CD4-positive, alpha-beta T cell (primary cell): ENCODE measurements at regions not wholly inside any gene's neighbourhood (a gene's known extent, or its start where the extent isn't known, plus 50 kb on each side); places are given as distances from the start of the nearest gene placed in this dataset.

ENCODE experiments used
- ATAC-seq: fragments of 200-7000 bp; cut with Tn5 transposase; one replicate; pipeline ENCODE4 v1.10.0; 2022; ENCODE audit warnings: mild to moderate bottlenecking; ENCODE audit not compliant: poor library complexity
- CTCF ChIA-PET: fragments of 350-600 bp; sonication (Branson Sonifier 250); formaldehyde crosslinking; loops from one replicate; lab custom pipeline; 2021; ENCODE audit warnings: antibody characterized with exemption, inconsistent platforms; lab: Charles Lee
- POLR2A ChIA-PET: fragments of 350-600 bp; sonication (Branson Sonifier 250); formaldehyde crosslinking; loops from one replicate; lab custom pipeline; 2021; ENCODE audit warnings: antibody characterized with exemption, inconsistent platforms; lab: Charles Lee
- DNase-seq, 14 experiments: peaks; one replicate each; pipeline ENCODE4 v3.0.0-alpha.2; 2013 to 2020; ENCODE audit warnings: mixed read lengths in 2 of 14
- H3K27ac ChIP-seq, 2 donors: one replicate each; pipeline versions ENCODE4 v1.5.1 to v1.7.0; 2013; ENCODE audit warnings: low read length in 2 of 2, low read depth in 1 of 2, mild to moderate bottlenecking in 1 of 2
- H3K27me3 ChIP-seq, 2 experiments: 1 replicate in 1 of 2; 2 replicates in 1 of 2; pipeline versions ENCODE4 v1.6.1 to v1.7.0; 2013; ENCODE audit warnings: low read length in 2 of 2, control low read depth in 1 of 2, mild to moderate bottlenecking in 1 of 2, moderate library complexity in 1 of 2; ENCODE audit not compliant: insufficient read depth in 2 of 2, control insufficient read depth in 1 of 2
- H3K36me3 ChIP-seq: one replicate; pipeline ENCODE4 v1.6.1; 2013; ENCODE audit warnings: low read length, control low read depth; ENCODE audit not compliant: insufficient read depth
- H3K4me1 ChIP-seq: one replicate; pipeline ENCODE4 v1.6.1; 2013; ENCODE audit warnings: low read length, control low read depth; ENCODE audit not compliant: insufficient read depth
- H3K4me3 ChIP-seq: one replicate; pipeline ENCODE4 v1.5.1; 2013; ENCODE audit warnings: mild to moderate bottlenecking, low read length, moderate library complexity
- H3K9me3 ChIP-seq, 2 experiments: 1 replicate in 1 of 2; 2 replicates in 1 of 2; pipeline versions ENCODE4 v1.6.1 to v1.7.0; 2013; ENCODE audit warnings: low read length in 2 of 2, mild to moderate bottlenecking in 2 of 2, control low read depth in 1 of 2, moderate library complexity in 1 of 2; ENCODE audit not compliant: control insufficient read depth in 1 of 2, insufficient read depth in 1 of 2
- H3K27ac Mint-ChIP-seq: one replicate; pipeline ENCODE4 v1.8.0; 2020; ENCODE audit warnings: mixed read lengths
- H3K27me3 Mint-ChIP-seq: one replicate; pipeline ENCODE4 v1.8.0; 2021; ENCODE audit warnings: mixed read lengths
- H3K36me3 Mint-ChIP-seq: one replicate; pipeline ENCODE4 v1.8.0; 2021; ENCODE audit warnings: low read depth, mixed read lengths
- H3K4me1 Mint-ChIP-seq: one replicate; pipeline ENCODE4 v1.8.0; 2021; ENCODE audit warnings: low read depth, mixed read lengths
- H3K4me3 Mint-ChIP-seq: one replicate; pipeline ENCODE4 v1.8.0; 2020; ENCODE audit warnings: mild to moderate bottlenecking, mixed read lengths
- H3K9me3 Mint-ChIP-seq: one replicate; pipeline ENCODE4 v1.8.0; 2020; ENCODE audit warnings: mixed read lengths
- intact Hi-C, 2 experiments: fragments of 100-400 bp; cut with DNase I in 1 of 2; cut with micrococcal nuclease in 1 of 2; formaldehyde crosslinking; loops; one replicate each; pipeline versions ENCODE4 v1.15.1 to v1.9.0; 2023 to 2025; cut with DNase I, micrococcal nuclease
- TF ChIP-seq, protein P1 (sequence below): fragments of 200-600 bp; IDR thresholded peaks from one replicate; pipeline ENCODE4 v1.8.0; 2022; ENCODE audit warnings: antibody characterized with exemption, mild to moderate bottlenecking

DNA sequence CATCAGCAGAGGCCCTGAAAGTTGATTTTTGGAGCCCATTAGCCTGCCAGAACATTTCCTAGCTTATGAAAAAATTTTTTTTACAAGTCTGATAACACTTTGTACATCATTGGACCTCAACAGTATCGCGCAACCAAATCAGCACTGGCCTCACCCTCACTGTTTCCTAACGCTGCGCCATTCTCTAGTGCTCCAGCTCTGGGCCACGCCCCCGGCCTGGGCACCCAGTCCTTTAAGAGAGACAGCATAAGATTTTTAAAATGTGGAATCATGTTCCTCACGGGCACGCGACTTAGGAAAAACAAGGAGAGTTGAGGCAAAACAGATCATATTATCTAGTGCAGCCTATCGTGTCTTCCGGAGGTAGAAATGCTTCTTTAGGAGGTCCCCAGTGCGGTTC lies 114.5 kb downstream of the BOD1 start:
- Mint-ChIP-seq H3K27me3 (peaks cover 13% of the 10 kb centered on the region), H3K9me3 (no peaks in the 10 kb centered on the region), H3K4me1 (no peaks in the 10 kb centered on the region), H3K4me3 (no peak overlapping the region), H3K36me3 (no peaks in the 10 kb centered on the region), H3K27ac (no peak overlapping the region)
- TF ChIP-seq, protein P1, sequence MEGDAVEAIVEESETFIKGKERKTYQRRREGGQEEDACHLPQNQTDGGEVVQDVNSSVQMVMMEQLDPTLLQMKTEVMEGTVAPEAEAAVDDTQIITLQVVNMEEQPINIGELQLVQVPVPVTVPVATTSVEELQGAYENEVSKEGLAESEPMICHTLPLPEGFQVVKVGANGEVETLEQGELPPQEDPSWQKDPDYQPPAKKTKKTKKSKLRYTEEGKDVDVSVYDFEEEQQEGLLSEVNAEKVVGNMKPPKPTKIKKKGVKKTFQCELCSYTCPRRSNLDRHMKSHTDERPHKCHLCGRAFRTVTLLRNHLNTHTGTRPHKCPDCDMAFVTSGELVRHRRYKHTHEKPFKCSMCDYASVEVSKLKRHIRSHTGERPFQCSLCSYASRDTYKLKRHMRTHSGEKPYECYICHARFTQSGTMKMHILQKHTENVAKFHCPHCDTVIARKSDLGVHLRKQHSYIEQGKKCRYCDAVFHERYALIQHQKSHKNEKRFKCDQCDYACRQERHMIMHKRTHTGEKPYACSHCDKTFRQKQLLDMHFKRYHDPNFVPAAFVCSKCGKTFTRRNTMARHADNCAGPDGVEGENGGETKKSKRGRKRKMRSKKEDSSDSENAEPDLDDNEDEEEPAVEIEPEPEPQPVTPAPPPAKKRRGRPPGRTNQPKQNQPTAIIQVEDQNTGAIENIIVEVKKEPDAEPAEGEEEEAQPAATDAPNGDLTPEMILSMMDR, result no peak
- Histone ChIP-seq H3K27me3 (peaks cover 0 to 4% of the 10 kb centered on the region in 2 experiments), H3K36me3 (no peaks in the 10 kb centered on the region), H3K27ac (no peak overlapping the region), H3K9me3 (peaks cover 6 to 19% of the 10 kb centered on the region in 2 experiments), H3K4me1 (no peaks in the 10 kb centered on the region), H3K4me3 (no peak overlapping the region)
- ATAC-seq (no peak), DNase-seq (no peak)
- intact Hi-C loops, result no loop called here
- CTCF ChIA-PET, result no interaction called here
- POLR2A ChIA-PET, result no interaction called here

DNA sequence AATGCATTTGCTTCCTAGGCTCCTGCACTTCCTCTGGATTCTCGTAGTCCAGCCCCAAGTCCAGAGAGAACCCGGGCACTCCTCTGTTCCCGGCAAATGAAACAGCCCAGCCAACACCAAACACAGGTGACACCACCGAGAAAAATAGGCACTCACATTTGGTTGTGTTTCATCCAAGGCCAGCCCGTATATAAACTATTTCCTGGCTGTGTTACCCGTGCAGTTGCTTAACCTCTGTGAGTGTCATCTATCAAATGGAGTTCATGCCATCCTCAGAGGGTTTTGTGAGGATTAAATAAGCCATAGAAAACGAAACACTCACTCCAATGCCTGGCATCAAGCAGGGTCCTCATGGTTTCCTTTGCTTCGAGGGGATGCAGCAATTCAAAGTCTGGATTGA lies 115.2 kb downstream of the BOD1 start:
- Histone ChIP-seq H3K9me3 (peaks cover 6 to 19% of the 10 kb centered on the region in 2 experiments), H3K36me3 (no peaks in the 10 kb centered on the region), H3K4me1 (no peaks in the 10 kb centered on the region), H3K27ac (no peak overlapping the region), H3K4me3 (no peak overlapping the region), H3K27me3 (peaks cover 0 to 4% of the 10 kb centered on the region in 2 experiments)
- Mint-ChIP-seq H3K9me3 (no peaks in the 10 kb centered on the region), H3K27me3 (peaks cover 13% of the 10 kb centered on the region), H3K27ac (no peak overlapping the region), H3K36me3 (no peaks in the 10 kb centered on the region), H3K4me1 (no peaks in the 10 kb centered on the region), H3K4me3 (no peak overlapping the region)
- no peak for DNase-seq
- TF ChIP-seq, protein P1, result no peak
- CTCF ChIA-PET, result no interaction called here
- ATAC-seq, result no peak
- POLR2A ChIA-PET, result no interaction called here
- intact Hi-C loops, result no loop called here

DNA sequence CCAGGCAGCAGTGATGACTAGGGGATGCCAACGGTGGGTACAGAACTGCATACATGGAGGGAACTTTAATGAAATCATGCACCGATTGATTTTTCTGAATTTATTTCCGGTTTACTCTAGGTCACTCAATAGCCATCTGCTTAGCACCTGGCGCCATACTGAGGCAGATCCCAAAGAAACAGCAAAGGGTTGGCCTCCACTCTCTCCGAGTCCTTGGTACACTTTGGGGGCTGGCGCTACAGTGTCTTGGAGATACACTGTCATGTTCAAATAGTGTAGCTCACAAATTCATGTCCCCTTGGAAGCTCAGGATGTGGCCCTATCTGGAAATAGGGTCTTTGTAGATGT lies 116.3 kb downstream of the BOD1 start:
- Mint-ChIP-seq H3K9me3 (no peaks in the 10 kb centered on the region), H3K4me3 (no peak overlapping the region), H3K4me1 (no peaks in the 10 kb centered on the region), H3K27ac (no peak overlapping the region), H3K27me3 (peaks cover 17% of the 10 kb centered on the region), H3K36me3 (no peaks in the 10 kb centered on the region)
- ATAC-seq (no peak), DNase-seq (no peak)
- Histone ChIP-seq H3K27me3 (peaks cover 0 to 4% of the 10 kb centered on the region in 2 experiments), H3K27ac (no peak overlapping the region), H3K36me3 (no peaks in the 10 kb centered on the region), H3K9me3 (peaks cover 0 to 10% of the 10 kb centered on the region in 2 experiments), H3K4me1 (no peaks in the 10 kb centered on the region), H3K4me3 (no peak overlapping the region)
- ChIA-PET CTCF (no interaction called here), POLR2A (no interaction called here)
- TF ChIP-seq, protein P1, result no peak
- intact Hi-C loops, result no loop called here
